Activated CD8-positive, alpha-beta T cell treated with anti-CD3 and anti-CD28 coated beads for 36 hours (primary cell): ENCODE measurements at regions not wholly inside any gene's neighbourhood (a gene's known extent, or its start where the extent isn't known, plus 50 kb on each side); places are given as distances from the start of the nearest gene placed in this dataset.

Experiments used
- ATAC-seq: fragments of 200-7000 bp; cut with Tn5 transposase; one replicate; pipeline ENCODE4 v1.10.0; 2021; ENCODE audit warnings: mild to moderate bottlenecking, moderate library complexity
- CTCF ChIA-PET: fragments of 350-600 bp; sonication (Branson Sonifier 250); formaldehyde crosslinking; loops from one replicate; lab custom pipeline; 2021; ENCODE audit warnings: antibody characterized with exemption; lab: Charles Lee
- POLR2A ChIA-PET: fragments of 350-600 bp; sonication (Branson Sonifier 250); formaldehyde crosslinking; loops from one replicate; lab custom pipeline; 2021; ENCODE audit warnings: antibody characterized with exemption; lab: Charles Lee
- DNase-seq: peaks from one replicate; pipeline ENCODE4 v3.0.0-alpha.2; 2020
- H3K27ac Mint-ChIP-seq: one replicate; pipeline ENCODE4 v1.8.0; 2021; ENCODE audit warnings: mild to moderate bottlenecking, mixed read lengths
- H3K27me3 Mint-ChIP-seq: one replicate; pipeline ENCODE4 v1.8.0; 2021; ENCODE audit warnings: mixed read lengths
- H3K36me3 Mint-ChIP-seq: one replicate; pipeline ENCODE4 v1.8.0; 2021; ENCODE audit warnings: low read depth, mixed read lengths
- H3K4me1 Mint-ChIP-seq: one replicate; pipeline ENCODE4 v1.8.0; 2021; ENCODE audit warnings: low read depth, mixed read lengths
- H3K4me3 Mint-ChIP-seq: one replicate; pipeline ENCODE4 v1.8.0; 2021; ENCODE audit warnings: mild to moderate bottlenecking, moderate library complexity, mixed read lengths
- H3K9me3 Mint-ChIP-seq: one replicate; pipeline ENCODE4 v1.8.0; 2021; ENCODE audit warnings: mixed read lengths
- intact Hi-C: fragments of 100-400 bp; cut with micrococcal nuclease; formaldehyde crosslinking; loops from one replicate; pipeline ENCODE4 v1.10.0; 2022
- TF ChIP-seq, protein P1 (sequence below): fragments of 200-600 bp; IDR thresholded peaks from one replicate; pipeline ENCODE4 v1.8.0; 2022; ENCODE audit warnings: antibody characterized with exemption, mild to moderate bottlenecking

GRCh38 chr14:104292084-104292970, 153.9 kb downstream of the KIF26A start:
- no peaks in the 10 kb centered on the region for H3K4me1 Mint-ChIP-seq
- DNase-seq (no peak), ATAC-seq (no peak)
- no peaks in the 10 kb centered on the region for H3K27me3 Mint-ChIP-seq
- POLR2A ChIA-PET, result no interaction called here
- H3K9me3 Mint-ChIP-seq, result peaks cover 8% of the 10 kb centered on the region
- no peaks in the 10 kb centered on the region for H3K36me3 Mint-ChIP-seq
- TF ChIP-seq, protein P1, sequence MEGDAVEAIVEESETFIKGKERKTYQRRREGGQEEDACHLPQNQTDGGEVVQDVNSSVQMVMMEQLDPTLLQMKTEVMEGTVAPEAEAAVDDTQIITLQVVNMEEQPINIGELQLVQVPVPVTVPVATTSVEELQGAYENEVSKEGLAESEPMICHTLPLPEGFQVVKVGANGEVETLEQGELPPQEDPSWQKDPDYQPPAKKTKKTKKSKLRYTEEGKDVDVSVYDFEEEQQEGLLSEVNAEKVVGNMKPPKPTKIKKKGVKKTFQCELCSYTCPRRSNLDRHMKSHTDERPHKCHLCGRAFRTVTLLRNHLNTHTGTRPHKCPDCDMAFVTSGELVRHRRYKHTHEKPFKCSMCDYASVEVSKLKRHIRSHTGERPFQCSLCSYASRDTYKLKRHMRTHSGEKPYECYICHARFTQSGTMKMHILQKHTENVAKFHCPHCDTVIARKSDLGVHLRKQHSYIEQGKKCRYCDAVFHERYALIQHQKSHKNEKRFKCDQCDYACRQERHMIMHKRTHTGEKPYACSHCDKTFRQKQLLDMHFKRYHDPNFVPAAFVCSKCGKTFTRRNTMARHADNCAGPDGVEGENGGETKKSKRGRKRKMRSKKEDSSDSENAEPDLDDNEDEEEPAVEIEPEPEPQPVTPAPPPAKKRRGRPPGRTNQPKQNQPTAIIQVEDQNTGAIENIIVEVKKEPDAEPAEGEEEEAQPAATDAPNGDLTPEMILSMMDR, result no peak
- CTCF ChIA-PET, result interaction anchor here (0.7 kb wide), 1 partner anchor 155 kb away, joined by 3 read pairs; no protein-coding TSS in a partner anchor
- no peak overlapping the region for H3K27ac Mint-ChIP-seq
- intact Hi-C loops, result no loop called here
- H3K4me3 Mint-ChIP-seq, result no peak overlapping the region

DNA sequence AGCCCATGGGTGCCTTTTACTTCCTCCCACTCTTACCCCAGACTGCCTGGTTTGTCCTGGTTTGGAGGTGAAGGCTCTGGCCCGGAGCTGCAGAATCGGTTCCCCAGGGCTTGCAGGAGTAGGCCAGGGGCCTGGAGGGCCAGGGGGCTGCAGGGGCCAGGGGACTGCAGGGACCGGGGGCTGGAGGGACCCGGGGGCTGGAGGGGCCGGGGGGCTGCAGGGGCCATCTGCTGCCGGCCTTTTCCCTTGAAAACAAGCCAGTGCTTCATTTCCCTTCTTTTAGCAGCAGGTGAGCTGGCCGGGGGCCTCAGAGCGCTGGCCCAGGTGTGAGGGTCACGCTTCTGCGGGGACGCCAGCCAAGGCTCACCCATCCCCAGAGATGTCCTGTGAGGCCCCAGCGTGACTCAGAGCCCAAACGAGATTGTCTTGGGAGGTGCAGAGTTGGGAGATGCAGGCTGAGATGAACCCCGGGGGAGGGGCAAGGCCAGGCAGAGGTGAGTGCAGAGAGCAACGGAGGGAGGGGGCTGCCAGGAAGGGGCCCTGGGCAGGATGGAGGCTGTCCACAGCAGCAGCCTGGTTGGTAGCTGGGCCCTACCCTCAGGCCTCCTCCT, 154.9 kb downstream of the KIF26A start:
- H3K9me3 Mint-ChIP-seq, result peaks cover 8% of the 10 kb centered on the region
- ATAC-seq, result no peak

DNA sequence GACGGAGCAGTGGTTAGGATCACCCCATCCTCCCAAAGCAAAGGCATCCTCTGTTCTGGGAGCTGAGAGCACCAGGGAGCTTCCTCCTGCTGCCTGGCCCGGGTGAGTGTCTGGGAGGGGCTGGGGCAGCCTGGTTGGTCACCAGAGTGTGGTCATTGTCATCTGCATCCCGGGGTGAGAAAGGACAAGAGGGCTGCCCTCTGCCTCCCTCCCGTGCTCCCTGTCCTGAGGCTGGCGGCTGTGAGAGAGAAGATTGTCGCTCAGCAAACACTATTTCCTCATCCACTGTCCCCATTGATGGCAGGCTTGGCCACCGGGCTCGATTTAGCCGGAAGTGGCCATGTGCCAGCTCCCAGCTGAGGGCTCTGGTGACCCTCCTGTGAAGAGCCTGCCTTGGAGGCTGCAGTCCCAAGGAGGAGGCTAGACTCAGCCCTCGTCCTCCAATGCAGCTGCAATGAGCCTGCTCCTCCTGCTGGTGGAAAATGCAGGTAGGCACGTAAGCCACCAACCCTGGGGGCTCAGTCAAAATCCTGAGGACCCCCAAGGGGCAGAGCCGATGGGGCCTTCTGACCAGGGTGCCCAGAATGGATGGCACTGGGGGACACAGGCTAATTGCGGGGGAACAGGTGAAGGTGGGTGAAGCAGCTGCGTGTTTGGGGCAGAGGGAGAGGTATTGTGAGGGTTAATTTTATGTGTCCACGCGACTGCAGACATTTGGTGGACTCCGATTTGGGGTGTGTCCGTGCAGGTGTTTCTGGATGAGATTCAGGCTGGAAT, 155.7 kb downstream of the KIF26A start:
- no peaks in the 10 kb centered on the region for H3K36me3 Mint-ChIP-seq
- CTCF ChIA-PET, result interaction anchor here (0.7 to 1.1 kb wide), 2 partner anchors 9 to 102 kb away, joined by 3 read pairs; no protein-coding TSS in a partner anchor
- no peak overlapping the region for H3K4me3 Mint-ChIP-seq
- DNase-seq, result no peak
- ATAC-seq, result no peak
- H3K27ac Mint-ChIP-seq, result no peak overlapping the region
- no peaks in the 10 kb centered on the region for H3K4me1 Mint-ChIP-seq
- TF ChIP-seq, protein P1, result no peak
- POLR2A ChIA-PET, result interaction anchor here (0.5 kb wide), 1 partner anchor 245 kb away, joined by 4 read pairs; no protein-coding TSS in a partner anchor
- intact Hi-C loops, result no loop called here
- H3K27me3 Mint-ChIP-seq, result no peaks in the 10 kb centered on the region
- H3K9me3 Mint-ChIP-seq, result peaks cover 3% of the 10 kb centered on the region

More for the DNA sequence above, 154.9 kb downstream of the KIF26A start:
- H3K36me3 Mint-ChIP-seq, result no peaks in the 10 kb centered on the region
- H3K27ac Mint-ChIP-seq, result no peak overlapping the region
- POLR2A ChIA-PET, result interaction anchor here (0.5 kb wide), 1 partner anchor 245 kb away, joined by 4 read pairs; no protein-coding TSS in a partner anchor
- DNase-seq, result no peak
- H3K4me3 Mint-ChIP-seq, result no peak overlapping the region
- CTCF ChIA-PET, result interaction anchor here (0.7 to 1.1 kb wide), 2 partner anchors 9 to 156 kb away, joined by 3 read pairs; no protein-coding TSS in a partner anchor
- TF ChIP-seq, protein P1, result no peak
- H3K27me3 Mint-ChIP-seq, result no peaks in the 10 kb centered on the region
- H3K4me1 Mint-ChIP-seq, result no peaks in the 10 kb centered on the region
- intact Hi-C loops, result no loop called here

DNA sequence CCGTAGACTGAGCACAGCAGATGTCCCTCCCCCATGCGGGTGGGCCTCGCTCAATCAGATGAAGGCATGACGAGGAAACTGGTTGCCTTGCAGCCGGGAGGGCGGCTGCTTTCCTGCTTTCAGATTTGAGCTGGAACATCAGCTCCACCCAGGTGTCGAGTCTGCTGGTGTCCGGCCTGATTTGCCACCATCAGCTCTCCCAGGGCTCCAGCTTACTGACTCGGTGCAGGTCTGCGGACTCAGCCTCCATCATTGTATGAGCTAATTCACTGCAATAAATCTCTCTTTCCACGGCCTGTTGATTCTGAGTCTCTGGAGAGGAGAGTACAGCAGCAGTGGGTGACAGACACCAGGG, 156.2 kb downstream of the KIF26A start:
- no peaks in the 10 kb centered on the region for H3K36me3 Mint-ChIP-seq
- ATAC-seq (no peak), DNase-seq (no peak)
- ChIA-PET POLR2A (no interaction called here), CTCF (interaction anchor here (0.7 kb wide), 1 partner anchor 101 kb away, joined by 3 read pairs; no protein-coding TSS in a partner anchor)
- TF ChIP-seq, protein P1, result no peak
- no peaks in the 10 kb centered on the region for H3K9me3 Mint-ChIP-seq
- H3K27me3 Mint-ChIP-seq, result no peaks in the 10 kb centered on the region
- H3K4me1 Mint-ChIP-seq, result no peaks in the 10 kb centered on the region
- intact Hi-C loops, result no loop called here
- H3K4me3 Mint-ChIP-seq, result no peak overlapping the region
- no peak overlapping the region for H3K27ac Mint-ChIP-seq
